NCI-H345 (cell line): ENCODE measurements at regions not wholly inside any gene's neighbourhood (a gene's known extent, or its start where the extent isn't known, plus 50 kb on each side); places are given as distances from the start of the nearest gene placed in this dataset.
A peak's percentile ranks its signal among the peaks of the same experiment; 100 is the strongest.

Experiments used
- DNase-seq: peaks from one replicate; lab custom pipeline; 2025; lab: John Stamatoyannopoulos, UW

DNA sequence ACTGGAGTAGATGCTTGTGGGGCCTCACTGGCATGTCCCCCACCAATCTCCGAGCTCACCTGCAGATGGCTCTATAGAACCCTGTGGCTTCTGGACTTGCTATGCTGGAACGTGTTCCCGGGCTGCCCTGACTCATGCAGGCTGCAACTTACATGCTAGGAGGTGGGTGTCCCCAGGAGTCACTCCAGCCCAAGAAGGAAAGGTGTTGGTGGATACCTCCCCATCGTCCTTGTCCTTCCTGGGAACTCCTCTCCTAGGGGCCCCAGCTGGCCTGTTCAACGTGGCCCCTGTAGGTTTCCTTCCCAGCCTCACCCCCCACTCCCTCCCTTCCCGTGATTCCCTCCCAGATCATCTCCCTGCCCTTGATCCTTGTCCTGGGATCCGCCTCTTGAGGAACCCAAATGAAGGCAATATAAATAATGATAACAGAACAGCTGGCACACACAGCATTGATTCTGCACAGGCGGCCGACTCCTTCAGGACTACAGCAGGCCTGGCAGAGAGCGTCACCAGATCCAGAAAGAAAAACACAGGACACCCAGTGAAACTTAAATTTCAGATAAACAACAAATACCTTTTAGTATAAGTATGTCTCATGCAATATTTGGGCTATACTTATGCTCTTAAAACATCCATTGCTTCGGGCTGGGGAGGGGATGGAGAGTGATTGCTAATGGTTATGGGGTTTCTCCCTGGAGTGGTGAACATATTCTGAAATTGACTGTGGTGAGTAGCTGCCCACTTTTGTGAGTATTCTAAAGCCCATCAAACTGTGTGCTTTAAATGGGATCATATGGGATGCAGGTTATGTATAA, 221.1 kb upstream of the GSE1 start:
- DNase-seq = no peak

DNA sequence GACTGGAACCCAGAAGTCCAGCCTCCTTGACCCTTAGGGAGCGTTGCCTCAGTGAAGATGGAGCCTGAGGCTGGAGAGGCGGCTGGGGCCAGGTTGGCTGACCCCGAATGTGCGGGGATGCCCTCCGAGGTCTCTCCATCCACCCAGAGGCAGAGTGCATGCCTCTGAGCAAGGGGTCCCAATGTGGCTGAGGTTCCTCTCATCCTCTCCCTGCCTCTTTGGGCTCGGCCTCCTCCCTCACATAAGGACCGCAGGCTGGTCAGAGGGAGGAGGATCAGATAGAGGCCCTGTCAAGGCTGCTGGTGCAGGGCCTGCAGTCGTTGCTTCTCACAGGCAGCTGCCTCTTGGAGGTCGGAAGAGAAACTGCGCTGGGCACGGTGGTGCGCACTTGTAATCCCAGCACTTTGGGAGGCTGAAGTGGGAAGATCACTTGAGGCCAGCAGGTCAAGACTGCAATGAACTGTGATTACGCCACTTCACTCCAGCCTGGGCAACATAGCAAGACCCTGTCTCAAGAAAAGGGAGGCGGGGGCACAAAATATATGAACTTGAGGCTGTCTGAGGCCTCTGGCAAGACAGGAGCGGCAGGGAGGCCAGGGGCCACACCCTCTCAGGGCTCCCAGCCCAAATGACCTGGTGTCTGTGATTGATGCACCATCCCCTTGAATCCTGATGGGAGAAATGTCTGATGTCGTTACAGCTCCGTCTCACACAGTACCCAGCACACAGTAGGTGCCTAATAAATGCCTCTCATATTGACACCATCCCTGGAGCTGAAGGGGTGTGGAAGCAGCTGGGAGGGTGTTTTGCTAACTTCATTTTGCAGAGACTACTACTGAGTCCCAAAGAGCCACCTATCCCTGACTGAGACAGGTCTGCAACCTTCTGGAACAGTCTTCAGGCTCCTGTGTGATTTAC, 220.1 kb upstream of the GSE1 start:
- DNase-seq = no peak

DNA sequence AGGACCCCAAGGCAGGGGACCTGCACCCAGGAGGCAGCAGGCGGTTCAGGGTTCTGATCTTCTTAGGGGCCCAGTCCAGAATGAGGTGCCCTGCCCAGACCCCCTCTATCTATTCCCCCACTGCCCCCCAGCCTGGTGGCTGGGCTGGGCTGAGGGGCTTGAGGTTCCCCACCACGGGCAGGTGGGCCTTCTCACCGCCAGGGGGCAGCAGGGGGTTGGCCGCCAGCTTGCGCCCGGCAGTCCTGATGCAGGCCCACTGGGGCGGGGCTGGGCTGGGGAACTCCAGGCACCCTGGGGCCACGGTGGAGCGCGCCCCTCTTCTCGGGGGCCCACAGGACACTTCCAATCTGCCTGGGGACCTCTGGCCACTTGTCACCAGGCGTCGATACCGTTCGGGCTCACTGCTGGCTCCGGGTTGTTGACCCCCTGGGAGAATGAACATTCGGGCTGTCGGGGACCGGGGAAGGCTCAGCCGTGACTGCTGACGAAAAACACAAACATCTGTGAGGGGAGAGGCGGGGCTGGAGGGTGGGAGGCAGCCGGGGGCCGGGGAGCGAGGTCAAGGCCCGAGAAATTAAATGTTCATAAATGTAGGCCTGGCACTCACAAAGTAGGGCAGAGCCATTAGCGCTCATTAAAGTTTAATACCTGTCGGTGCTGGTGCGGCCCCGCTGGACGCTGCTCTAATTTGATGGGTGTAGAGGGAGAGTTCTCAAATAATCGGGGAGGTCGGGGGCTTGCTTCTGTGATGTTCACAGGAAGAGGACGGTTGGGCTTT, 219.3 kb upstream of the GSE1 start:
- peak; percentile 19 for DNase-seq

DNA sequence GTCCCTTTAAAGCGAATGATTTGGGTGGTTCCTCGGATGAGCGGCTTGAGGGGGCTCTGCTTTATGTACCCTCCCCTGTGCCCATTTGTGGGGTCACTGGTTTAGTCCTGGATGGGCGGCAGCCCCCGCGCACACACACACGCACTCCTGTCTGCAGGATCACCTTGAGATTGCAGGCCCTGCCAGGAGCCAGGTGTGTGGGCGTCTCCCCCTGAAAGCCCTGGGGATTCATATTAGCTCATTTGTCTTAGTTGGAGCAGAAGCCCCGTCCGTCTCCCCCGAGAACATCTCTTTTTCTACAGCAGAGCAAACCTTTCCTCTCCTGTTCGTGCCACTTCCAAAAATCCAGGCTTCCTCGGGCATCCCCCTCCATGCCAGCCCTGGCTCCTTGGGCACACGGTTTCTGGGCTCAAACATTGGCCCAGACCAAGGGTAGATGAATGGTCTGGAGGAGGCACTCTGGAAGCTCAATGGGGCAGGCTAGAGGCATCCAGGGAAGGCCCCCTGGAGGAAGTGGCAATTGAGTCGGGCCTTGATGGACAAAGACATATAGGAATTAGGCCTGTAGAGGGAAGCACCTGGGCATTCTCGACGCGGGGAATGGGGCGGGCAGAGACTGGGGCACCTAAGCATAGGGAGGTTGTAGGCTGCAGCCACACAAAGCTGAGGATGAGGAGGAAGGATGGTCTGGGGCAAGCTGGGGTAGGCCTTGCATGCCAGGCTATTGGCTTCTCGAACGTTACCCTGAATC, 218.5 kb upstream of the GSE1 start:
- peak; percentile 33 for DNase-seq

DNA sequence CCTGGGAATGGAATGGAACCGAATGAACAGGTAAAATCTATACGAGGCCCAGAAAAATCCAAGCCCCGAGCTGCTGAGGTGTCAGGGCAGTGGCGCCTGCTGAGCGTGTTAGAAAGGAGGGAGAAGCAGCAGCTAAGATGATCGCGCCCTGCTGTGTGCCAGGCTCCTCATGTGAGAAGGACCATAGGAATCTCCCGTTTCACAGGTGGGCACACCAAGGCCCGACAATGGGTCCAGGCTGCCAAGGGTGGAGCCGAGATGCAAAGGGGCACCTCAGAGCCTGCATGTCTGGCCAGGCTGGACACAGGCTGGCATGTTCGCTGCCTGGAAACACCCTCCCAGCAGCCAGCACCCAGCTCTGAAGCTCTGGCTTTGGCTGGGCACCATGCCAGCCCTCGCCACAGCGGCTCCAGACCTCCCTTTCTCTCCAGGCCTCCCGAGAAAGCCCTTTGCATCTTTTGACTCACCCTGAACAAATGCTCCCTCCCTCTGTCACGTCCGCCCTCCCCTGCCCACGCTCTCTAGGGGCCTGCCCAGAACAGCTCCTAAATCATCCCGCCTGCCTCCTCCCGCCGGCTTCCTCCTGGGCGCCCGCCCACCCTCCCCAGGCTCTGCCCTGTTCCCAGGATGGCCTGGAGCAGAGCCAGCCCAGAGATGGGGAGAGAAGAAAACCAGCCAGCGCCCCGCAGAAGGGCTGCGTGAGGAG, 217.8 kb upstream of the GSE1 start:
- DNase-seq = peak; percentile 90

DNA sequence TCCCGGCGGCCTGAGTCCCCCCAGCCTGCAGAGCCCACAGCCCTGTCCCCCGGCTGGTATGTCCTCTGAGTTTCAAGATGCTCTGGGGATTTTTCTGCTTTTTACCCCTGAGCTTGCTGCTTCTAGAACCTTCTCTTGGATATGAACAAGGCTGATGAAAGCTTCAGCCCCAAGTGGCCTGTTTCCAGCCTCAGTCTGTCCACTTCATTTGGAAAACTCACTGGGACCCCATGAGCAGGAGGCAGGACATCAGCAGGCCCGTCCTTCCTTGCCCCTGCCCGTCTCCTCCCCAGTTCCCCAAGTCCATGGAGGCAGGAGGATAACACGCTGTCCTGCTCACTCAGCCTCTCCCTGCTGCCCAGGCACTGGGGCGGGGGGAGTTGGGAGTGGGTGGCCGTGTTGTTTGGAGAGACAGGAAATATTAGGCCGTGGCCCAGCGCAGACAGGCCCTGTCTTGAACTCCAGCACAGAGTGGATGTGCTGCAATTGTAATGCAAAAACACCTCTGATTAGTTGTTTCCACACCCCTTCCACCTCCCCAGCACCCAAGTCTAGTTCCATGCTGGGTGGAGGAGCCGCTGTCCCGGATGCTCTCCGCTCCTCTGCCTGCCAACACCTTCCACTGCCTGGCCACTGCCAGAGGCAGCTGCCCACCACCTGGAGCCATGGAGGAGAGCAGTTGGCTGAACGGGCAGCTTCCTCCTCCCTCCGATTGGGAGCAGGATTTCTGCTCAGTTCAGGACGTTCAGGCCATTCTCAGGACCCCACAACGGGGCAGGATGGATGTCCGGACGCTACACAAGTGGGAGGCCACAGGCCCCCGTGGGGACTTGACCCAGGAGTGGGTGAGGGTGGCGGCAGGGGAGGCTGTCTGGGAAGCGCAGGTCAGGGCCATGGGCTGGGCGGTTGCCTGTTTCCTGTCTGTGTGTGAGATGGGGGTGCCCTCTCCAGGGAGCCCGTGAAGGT, 216.9 kb upstream of the GSE1 start:
- DNase-seq = peak; percentile 32

DNA sequence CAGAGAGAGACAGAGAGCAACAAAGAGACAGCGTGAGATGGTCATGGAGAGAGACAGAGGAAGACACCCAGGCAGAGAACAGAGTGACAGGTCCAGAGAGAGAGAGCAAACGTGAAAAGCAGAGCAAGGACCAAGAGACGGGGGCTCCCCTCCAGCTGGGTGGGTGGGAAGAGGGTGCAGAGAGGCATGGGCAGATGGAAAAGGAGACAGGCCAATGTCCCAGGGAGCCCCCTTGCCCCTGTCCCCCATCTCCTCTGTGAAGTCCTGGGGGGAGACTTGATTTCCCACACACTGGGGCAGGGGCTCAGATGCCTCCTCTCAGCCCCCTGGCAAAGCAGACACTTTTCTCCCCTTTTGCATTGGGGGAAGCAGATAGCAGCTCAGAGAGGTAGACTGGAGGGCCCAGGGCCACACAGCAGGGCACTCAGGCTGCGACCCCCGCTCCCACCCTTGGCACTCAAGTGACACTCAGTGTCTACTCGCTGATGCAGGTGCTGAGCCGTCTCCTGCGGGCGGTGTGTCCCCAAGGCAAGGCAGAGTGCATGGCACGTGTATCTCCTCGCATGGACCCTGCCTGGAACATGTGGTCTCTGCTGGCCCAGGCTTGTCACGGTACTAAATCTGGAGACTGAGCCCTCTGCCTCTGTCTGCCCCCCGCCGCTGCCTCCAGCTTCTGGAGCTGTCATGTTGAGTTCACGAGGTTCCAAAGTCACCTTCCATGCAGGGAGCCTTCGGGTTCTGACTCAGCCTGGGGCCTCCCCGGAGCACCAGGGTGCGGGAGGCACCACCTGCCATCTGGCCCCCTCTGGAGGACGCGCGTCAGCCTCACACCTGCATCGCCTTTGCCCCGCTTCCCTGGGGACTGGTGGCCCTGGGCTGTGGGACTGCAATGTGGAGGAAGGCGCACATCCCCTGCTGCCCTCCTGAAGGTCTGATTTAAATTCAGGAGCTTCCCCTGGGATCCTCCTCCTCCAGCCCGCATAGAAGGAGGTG, 215.9 kb upstream of the GSE1 start:
- DNase-seq = peak; percentile 85

DNA sequence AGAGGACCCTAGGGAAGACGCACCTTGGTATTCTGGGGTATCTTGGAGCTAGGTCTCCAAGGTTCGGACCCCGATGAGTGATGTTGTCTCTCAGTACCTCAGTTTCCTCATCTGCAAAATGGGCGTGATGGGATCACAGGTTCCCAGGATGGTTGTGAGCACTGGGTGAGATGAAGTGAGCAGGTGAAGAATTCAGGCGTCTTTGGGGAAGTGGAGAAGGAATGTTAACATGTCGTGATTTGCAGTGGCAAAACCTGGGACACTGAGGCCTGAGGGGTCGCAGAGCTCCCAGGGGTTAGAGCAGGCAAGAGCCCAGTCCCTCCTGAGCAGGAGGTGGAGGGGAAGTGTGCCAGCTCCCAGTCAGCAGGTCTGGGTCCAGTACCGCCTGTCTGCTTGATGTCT, 215.1 kb upstream of the GSE1 start:
- DNase-seq = no peak

DNA sequence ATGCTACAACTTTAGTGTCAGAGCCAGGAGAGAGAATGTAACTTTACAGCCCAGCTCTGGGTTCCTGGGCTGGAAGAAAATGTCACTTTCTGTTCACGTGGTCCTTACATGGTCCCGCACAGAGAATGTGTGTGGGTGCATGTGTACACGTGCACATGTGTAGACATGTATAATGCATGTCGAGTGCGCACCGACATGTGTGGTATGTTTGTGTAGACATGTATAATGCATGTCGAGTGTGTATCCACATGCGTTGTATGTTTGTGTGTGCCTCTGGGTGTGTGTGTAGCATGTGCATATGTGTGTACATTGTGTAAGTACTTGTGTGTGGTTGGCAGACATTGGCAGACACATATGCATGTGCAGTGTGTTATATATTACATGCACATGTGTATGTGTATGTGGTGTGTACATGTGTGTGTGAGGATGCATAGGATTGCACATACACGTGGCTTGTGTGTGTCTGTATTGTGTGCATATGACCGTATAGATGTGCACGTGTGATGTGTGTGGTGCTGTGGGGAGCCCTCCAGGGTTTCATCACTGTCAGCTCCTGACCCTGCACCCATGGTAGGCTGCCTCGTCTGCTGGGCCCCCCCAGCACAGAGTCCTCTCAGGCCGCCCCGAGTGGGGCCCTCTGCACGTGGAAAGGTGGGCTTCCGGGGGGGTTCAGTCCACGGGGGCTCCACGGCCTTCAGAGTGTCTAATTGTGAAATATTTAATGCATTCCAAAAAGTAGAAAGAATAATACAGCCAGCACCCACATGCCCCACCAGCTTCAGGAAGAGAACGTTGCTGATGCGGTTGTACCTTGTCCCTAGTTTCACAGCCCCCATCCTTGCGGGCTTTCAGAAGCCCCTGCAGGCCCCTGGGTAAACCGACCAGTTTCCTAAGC, 214.2 kb upstream of the GSE1 start:
- no peak for DNase-seq

DNA sequence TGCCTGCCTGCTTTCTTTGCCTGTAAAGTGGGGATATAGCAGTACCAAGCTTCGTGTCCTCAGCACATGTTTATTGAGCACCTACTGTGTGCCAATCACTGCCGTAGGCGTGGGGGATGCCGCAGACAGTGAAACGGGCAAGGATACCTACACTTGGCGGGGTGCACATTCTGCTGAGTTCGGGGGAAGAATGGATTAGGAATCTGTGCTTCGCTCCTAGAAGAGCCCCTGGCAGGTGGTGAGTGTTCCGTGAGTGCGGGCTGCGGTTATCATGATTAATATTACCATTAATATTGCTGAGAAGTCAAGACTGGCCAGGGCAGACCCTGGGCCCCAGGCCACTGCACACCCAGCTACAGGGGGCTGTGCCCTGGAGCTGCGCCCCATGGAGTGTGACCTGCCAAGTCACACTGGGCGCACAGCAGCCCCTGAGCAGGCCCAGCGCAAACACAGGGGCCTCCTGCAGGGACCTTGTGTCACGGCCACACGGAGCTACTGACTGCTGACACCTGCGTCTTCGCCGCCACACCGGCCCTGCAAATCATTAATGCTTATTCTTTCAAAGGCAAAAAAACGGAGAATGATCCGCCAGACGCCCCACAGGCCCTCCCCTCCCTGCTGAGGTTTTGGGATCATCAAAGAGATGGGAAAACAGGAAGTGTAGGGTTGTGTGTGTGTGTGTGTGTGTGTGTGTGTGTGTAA, 213.4 kb upstream of the GSE1 start:
- peak; percentile 41 for DNase-seq

DNA sequence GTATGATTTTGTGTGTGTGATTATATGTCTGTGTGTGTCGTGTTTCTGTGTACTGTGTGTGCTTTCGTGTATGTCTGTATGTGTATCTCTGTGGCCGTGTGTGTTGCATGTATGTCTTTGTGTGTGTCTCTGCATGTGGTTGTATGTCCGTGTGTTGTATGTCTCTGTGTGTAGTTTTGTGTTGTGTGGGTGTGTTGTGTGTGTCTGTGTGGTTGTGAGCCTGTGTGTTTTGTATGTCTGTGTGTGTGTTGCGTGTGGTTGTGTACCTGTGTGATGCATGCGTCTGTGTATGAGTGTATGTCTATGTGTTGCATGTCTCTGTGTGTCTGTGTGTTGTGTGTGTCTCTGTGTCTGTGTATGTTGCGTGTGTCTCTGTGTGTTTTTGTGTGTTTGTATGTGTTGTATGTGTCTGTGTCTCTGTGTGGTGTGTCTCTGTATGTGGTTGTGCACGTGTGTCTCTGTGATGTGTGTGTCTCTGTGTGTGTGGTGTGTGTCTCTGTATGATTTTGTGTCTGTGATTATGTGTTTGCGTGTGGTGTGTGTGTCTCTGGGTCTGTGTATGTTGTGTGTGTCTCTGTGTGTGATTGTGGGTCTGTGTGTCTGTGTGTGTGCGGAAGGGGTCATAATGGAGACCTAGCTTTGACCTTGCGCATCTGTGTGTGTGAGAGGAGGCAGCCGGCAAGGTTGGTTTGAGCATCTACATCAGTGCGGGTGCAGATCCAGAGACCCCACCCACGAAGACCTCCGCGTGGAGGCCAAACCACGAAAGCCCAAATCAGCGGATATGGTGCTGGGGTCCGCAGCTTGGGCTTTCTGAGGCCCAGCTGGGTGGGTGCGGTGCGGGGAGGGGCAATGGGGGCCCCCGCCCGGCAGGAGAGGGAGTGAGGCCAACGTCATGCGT, 212.6 kb upstream of the GSE1 start:
- DNase-seq = no peak

DNA sequence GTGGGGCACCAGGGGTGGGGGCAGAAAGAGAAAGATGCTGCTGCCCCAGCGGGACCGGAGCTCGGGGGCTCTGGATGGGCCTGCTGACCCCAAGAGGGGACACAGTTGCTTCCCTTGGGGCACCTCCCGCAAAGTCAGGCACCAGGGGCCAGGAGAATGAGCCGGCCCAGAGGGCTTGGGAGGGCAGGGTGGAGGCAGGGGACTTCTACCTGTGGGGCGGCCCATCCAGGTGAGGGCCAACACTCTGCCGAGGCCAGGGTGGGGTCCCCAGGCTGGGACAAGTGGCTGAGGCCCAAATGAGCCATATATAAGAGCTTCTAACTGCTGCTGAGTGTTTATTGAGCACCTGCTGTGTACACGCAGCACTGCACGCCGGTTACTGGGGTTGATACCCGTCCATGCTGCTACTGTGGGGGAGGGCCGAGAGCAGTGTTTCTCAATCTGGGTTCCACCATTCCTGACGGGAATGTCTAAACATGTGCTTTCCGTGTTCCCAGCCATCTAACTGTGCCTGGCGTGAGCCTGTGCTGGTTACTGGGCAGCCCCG, 211.7 kb upstream of the GSE1 start:
- DNase-seq = no peak

DNA sequence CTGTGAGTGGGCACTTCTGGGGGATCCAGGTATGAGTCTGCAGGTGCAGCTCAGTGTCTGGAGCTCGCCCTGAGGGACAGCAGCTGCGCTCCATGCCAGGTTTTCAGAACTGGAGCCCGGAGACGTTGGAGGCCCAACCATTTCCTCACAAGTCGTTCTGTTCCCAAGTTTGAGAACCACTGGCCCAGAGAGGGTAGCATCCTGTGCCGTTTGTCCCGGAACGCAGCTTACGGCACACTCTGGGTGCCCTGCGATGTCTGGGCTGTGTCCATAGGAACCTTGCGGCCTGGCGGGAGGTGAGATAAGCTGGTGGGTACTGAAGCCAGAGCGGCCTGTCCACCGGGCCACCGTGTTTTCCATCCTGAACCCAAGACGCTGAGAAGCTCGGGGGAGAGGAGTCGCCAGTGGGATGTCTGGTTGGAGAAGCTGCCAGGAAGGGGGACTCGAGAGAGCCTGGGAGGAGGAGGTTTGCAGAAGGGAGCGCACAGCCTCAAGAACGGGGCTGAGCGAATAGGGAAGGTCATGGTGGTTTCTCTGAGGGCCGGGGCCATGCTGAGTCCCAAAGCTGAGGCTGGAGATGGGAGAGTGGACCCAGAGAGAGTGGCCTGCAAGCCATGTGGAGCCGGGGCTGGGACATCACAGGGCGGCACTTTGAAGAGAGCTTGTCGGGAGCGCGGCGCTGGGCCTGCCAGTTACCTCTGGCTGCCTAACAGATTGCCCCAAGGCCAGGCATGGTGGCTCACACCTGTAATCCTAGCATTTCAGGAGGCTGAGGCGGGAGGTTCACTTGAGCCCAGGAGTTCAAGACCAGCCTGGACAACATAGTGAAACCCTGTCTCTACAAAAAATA, 211.0 kb upstream of the GSE1 start:
- DNase-seq = no peak

DNA sequence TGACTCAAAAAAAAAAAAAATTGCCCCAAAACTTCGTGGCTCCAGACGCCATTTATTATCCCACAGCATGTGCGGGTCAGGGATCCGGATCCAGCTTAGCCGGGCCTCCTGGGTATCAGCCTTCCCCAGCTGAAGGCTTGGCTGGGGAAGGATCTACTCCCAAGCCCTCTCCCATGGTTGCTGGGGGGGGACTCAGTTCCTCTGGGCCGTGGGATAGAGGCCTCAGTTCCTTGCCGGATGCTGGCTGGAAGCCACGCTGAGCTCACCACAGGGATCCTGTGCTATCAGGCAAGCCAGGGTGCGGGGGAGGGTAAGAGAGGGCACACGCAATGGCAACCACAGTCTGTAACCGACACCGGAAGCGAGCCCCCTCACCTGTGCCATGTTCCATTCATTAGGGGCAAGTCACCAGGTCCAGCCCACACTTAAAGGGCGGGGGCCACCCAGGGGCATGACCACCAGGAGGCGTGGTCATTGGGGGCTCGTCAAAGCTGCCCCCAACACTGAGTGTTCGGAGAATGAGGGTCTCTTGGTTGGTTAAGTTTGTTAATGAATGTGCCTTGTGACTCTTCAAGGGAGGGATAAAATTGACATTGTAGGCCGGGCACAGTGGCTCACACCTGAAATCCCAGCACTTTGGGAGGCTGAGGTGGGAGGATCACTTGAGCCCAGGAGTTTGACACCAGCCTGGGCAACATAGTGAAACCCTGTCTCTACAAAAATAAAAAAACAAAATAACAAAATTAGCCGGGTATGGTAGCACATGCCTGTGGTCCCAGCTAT, 210.0 kb upstream of the GSE1 start:
- peak; percentile 55 for DNase-seq
